Ovary (tissue), 7 donors: ENCODE measurements at regions not wholly inside any gene's neighbourhood (a gene's known extent, or its start where the extent isn't known, plus 50 kb on each side); places are given as distances from the start of the nearest gene placed in this dataset.

Experiments used
- DNase-seq, 5 donors: peaks; one replicate each; pipeline ENCODE4 v3.0.0-alpha.2; 2019 to 2020
- H3K27ac ChIP-seq, 2 donors: fragments of 200-600 bp; one replicate each; pipeline versions ENCODE4 v1.5.1 to v1.8.0; 2019 to 2022
- H3K27me3 ChIP-seq: fragments of 200-600 bp; one replicate; pipeline ENCODE4 v1.8.0; 2022
- H3K36me3 ChIP-seq: fragments of 200-600 bp; sonication (generic); one replicate; pipeline ENCODE4 v1.5.1; 2019
- H3K4me1 ChIP-seq: one replicate; pipeline ENCODE4 v1.8.1; 2013; ENCODE audit warnings: mild to moderate bottlenecking, moderate library complexity; ENCODE audit not compliant: insufficient read depth
- H3K4me3 ChIP-seq: fragments of 200-600 bp; sonication (generic); one replicate; pipeline ENCODE4 v1.5.1; 2017
- H3K9me3 ChIP-seq, 2 donors: fragments of 200-600 bp in 1 of 2; sonication (generic) in 1 of 2; one replicate each; pipeline versions ENCODE4 v1.5.1 to v1.8.1; 2013 to 2019; ENCODE audit warnings: mild to moderate bottlenecking in 1 of 2, moderate library complexity in 1 of 2
- CTCF ChIP-seq, 3 donors: fragments of 450-650 bp in 2 of 3; fragments of 200-600 bp in 1 of 3; IDR thresholded peaks; one replicate each; pipeline versions ENCODE4 v1.5.1 to v1.8.0; 2016 to 2022; ENCODE audit warnings: antibody characterized with exemption in 3 of 3, mild to moderate bottlenecking in 1 of 3
- EP300 ChIP-seq: sonication (generic); formaldehyde crosslinking; IDR thresholded peaks from one replicate; pipeline ENCODE4 v1.6.1; 2017; ENCODE audit warnings: antibody characterized with exemption
- POLR2A ChIP-seq: fragments of 450-650 bp; IDR thresholded peaks from one replicate; pipeline ENCODE4 v1.6.1; 2017; ENCODE audit warnings: antibody characterized with exemption, mild to moderate bottlenecking, moderate library complexity
- WGBS, 3 donors: extraction: QIAGEN DNeasy Blood & Tissue Kit in 1 of 3; methylation state at CpG; one replicate each; pipeline versions ENCODE4 v1.1.5 to v1.1.7; 2013 to 2017; 5-methylcytosine and 5-hydroxymethylcytosine counted together
- intact Hi-C, 4 donors: fragments of 100-400 bp; cut with DNase I; formaldehyde crosslinking; loops; one replicate each; pipeline versions ENCODE4 v1.11.0 to v1.15.1; 2022 to 2023
- donor health status: DM: no; HTN: no; CAD: no; lungs with moderate emphysema.
- donor health status: DM: no; HTN: no; CAD: no.
- donor health status: Bipolar disorder and iron deficiency.
- donor health status: DM: no; HTN: no; CAD: no.
- donor health status: DM: yes; HTN: yes; CAD: no.

- no peaks in the 10 kb centered on the region for H3K4me1 ChIP-seq
- H3K27me3 ChIP-seq: no peaks in the 10 kb centered on the region
- no peaks in the 10 kb centered on the region for H3K36me3 ChIP-seq
- TF ChIP-seq CTCF (IDR thresholded peaks at IDR 0.05) (no peak), POLR2A (no peak), EP300 (no peak)
- intact Hi-C loops: no loop called here
- no peak overlapping the region for H3K27ac ChIP-seq
- H3K9me3 ChIP-seq: no peaks in the 10 kb centered on the region
- no peak overlapping the region for H3K4me3 ChIP-seq
- DNase-seq: no peak
- 64 to 75% (median 65%) methylated on average over 3 of the region's 3 CpGs for WGBS, 3 donors
Measured at GRCh38 chr9:106727969-106728368, 135.0 kb upstream of the ZNF462 start.

GRCh38 chr9:106728860-106729259 is 134.1 kb upstream of the ZNF462 start:
- 68 to 77% (median 73%) methylated on average over 7 of the region's 7 CpGs for WGBS, 3 donors
- H3K4me3 ChIP-seq: no peak overlapping the region
- intact Hi-C loops: no loop called here
- H3K9me3 ChIP-seq: no peaks in the 10 kb centered on the region
- no peak overlapping the region for H3K27ac ChIP-seq
- H3K4me1 ChIP-seq: no peaks in the 10 kb centered on the region
- no peaks in the 10 kb centered on the region for H3K36me3 ChIP-seq
- H3K27me3 ChIP-seq: no peaks in the 10 kb centered on the region
- DNase-seq: no peak
- TF ChIP-seq EP300 (no peak), CTCF (IDR thresholded peaks at IDR 0.05) (no peak), POLR2A (no peak)

GRCh38 chr9:106731910-106732309 is 131.1 kb upstream of the ZNF462 start:
- TF ChIP-seq CTCF (IDR thresholded peaks at IDR 0.05): no peak
- TF ChIP-seq EP300: no peak
- no peak for TF ChIP-seq POLR2A
- no peak overlapping the region for H3K27ac ChIP-seq
- DNase-seq: no peak

GRCh38 chr9:106733828-106734380 is 129.1 kb upstream of the ZNF462 start:
- H3K4me1 ChIP-seq: no peaks in the 10 kb centered on the region
- intact Hi-C loops: no loop called here
- TF ChIP-seq EP300 (no peak), POLR2A (no peak), CTCF (IDR thresholded peaks at IDR 0.05) (no peak)
- H3K4me3 ChIP-seq: no peak overlapping the region
- H3K9me3 ChIP-seq: no peaks in the 10 kb centered on the region
- H3K27ac ChIP-seq: no peak overlapping the region
- no peak for DNase-seq
- H3K36me3 ChIP-seq: no peaks in the 10 kb centered on the region
- WGBS, 3 donors: 94% methylated on average over 3 of the region's 3 CpGs
- no peaks in the 10 kb centered on the region for H3K27me3 ChIP-seq

More at GRCh38 chr9:106731910-106732309, 131.1 kb upstream of the ZNF462 start:
- intact Hi-C loops: no loop called here
- no peak overlapping the region for H3K4me3 ChIP-seq
- H3K27me3 ChIP-seq: no peaks in the 10 kb centered on the region
- H3K36me3 ChIP-seq: no peaks in the 10 kb centered on the region
- 12 to 28% (median 21%) methylated on average over 1 of the region's 1 CpG for WGBS, 3 donors
- H3K9me3 ChIP-seq: no peaks in the 10 kb centered on the region
- H3K4me1 ChIP-seq: no peaks in the 10 kb centered on the region
